ENCODE measurements at regions not wholly inside any gene's neighbourhood (a gene's known extent, or its start where the extent isn't known, plus 50 kb on each side); places are given as distances from the start of the nearest gene placed in this dataset.
"Not testable (repeated sequence)": the region's sequence is repeated elsewhere in the genome, so short reads cannot be mapped to it uniquely, and the experiment has no call there.

DNA sequence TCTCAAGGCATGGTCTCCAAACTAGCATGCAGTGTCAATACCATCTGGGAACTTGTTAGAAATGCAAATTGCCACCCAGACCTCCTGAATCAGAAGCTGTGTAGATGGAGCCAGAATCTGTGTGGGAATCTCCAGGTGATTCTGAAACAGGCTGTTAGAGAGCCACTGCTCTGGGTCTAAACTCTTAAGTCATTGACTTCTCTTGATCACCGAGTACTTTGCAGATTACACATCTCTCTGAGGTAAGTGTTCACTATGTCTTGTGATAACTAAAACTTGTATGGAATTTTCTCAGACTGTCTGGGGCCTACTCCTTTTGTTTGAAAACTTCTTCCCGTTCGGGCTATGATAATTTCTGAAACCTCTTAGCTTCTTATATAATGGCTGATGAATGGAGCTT lies 315.6 kb downstream of the EDEM1 start:
- Histone ChIP-seq H3K36me3 (ENCODE audit: control insufficient read depth, insufficient read depth, low read length) (no peaks in the 10 kb centered on the region), H3K4me1 (ENCODE audit: control insufficient read depth, insufficient read depth, low read length) (no peaks in the 10 kb centered on the region), H3K9ac (ENCODE audit: low read length) (no peak overlapping the region), H3K4me3 (ENCODE audit: low read length) (no peak overlapping the region), H3K9me3 (ENCODE audit: control insufficient read depth, low read length) (no peaks in the 10 kb centered on the region), H3K27me3 (ENCODE audit: control insufficient read depth, insufficient read depth, low read length) (no peaks in the 10 kb centered on the region)

DNA sequence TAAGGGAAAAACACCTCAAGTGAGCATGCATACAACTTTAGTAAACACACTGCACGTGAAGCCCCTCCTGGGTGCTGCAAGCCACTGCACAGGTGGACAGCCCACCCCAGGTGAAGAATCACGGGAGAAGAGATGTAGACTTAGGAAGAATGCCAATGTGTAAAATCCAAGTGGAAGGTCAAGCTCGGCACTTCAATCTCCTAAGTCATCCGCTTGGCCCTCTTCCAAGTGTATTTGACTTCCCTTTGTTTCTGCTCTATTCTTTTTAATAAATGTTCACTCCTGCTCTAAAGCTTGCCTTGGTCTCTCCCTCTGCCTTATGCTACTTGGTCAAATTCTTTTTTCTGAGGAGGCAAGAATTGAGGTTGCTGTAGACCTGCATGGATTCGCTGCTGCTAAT lies 316.6 kb downstream of the EDEM1 start:
- Histone ChIP-seq H3K9me3 (ENCODE audit: control insufficient read depth, low read length) (no peaks in the 10 kb centered on the region), H3K4me1 (ENCODE audit: control insufficient read depth, insufficient read depth, low read length) (no peaks in the 10 kb centered on the region), H3K9ac (ENCODE audit: low read length) (no peak overlapping the region), H3K4me3 (ENCODE audit: low read length) (no peak overlapping the region), H3K27me3 (ENCODE audit: control insufficient read depth, insufficient read depth, low read length) (no peaks in the 10 kb centered on the region), H3K36me3 (ENCODE audit: control insufficient read depth, insufficient read depth, low read length) (no peaks in the 10 kb centered on the region)

DNA sequence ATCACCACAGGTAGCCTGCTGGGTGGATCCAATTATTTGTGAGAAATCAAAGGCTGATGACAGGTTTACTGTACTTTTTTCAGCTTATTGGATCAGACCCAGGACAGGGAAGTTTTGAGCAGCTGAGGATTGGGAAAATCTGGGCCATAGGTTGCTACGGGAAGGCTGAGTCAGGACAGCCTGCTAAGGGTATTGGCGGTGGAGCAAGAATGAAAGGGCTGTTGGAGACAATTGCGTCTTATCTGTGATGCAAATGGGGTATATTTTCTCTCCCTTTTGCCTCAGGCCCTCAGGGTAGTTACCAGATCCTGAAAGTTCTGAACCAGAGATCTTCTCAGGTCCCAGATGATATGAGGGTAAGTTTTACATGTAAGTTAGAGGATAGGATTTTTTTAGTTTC lies 317.7 kb downstream of the EDEM1 start:
- Histone ChIP-seq H3K4me1 (ENCODE audit: control insufficient read depth, insufficient read depth, low read length) (no peaks in the 10 kb centered on the region), H3K27me3 (ENCODE audit: control insufficient read depth, insufficient read depth, low read length) (no peaks in the 10 kb centered on the region), H3K36me3 (ENCODE audit: control insufficient read depth, insufficient read depth, low read length) (no peaks in the 10 kb centered on the region), H3K9me3 (ENCODE audit: control insufficient read depth, low read length) (no peaks in the 10 kb centered on the region), H3K4me3 (ENCODE audit: low read length) (no peak overlapping the region), H3K9ac (ENCODE audit: low read length) (no peak overlapping the region)

DNA sequence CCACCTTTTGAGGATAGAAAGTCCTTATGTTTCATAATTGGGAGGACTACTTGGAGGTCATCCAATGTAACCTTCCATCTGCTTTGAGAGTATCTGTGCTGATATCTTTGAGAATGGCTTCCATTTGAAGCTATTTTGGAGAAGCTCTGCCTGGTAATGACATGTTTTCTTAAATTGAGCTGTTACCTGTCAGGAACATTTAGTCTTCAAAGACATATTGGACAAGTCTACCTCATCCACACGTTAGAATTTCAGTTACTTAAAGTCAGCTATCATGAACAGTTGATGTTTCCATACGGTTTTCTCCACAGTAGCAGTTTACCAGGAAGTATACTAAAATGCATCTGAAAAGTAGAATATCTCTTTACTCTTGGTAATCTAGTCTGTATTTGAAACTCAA lies 318.5 kb downstream of the EDEM1 start:
- H3K4me3 ChIP-seq (ENCODE audit: low read length): no peak overlapping the region
- no peaks in the 10 kb centered on the region for H3K4me1 ChIP-seq (ENCODE audit: control insufficient read depth, insufficient read depth, low read length)
- no peak overlapping the region for H3K9ac ChIP-seq (ENCODE audit: low read length)
- no peaks in the 10 kb centered on the region for H3K9me3 ChIP-seq (ENCODE audit: control insufficient read depth, low read length)
- no peaks in the 10 kb centered on the region for H3K27me3 ChIP-seq (ENCODE audit: control insufficient read depth, insufficient read depth, low read length)
- H3K36me3 ChIP-seq (ENCODE audit: control insufficient read depth, insufficient read depth, low read length): no peaks in the 10 kb centered on the region

DNA sequence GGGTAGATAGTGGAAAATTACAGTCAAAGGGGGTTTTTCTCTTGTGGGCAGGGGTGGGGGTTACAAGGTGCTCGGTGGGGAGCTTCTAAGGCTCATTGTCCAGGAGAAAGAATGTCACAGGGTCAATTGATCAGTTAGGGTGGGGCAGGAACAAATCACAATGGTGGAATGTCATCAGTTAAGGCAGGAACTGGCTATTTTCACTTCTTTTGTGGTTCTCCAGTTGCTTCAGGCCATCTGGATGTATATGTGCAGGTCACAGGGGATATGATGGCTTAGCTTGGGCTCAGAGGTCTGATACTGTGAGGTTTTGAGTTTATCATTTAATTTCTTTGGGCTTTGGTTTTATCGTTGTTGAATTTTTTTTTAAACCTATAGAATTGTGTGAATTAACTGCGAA lies 321.4 kb downstream of the EDEM1 start:
- H3K36me3 ChIP-seq (ENCODE audit: control insufficient read depth, insufficient read depth, low read length); H3K9me3 ChIP-seq (ENCODE audit: control insufficient read depth, low read length); H3K4me1 ChIP-seq (ENCODE audit: control insufficient read depth, insufficient read depth, low read length); H3K9ac ChIP-seq (ENCODE audit: low read length); H3K4me3 ChIP-seq (ENCODE audit: low read length); H3K27me3 ChIP-seq (ENCODE audit: control insufficient read depth, insufficient read depth, low read length): not testable (repeated sequence)

DNA sequence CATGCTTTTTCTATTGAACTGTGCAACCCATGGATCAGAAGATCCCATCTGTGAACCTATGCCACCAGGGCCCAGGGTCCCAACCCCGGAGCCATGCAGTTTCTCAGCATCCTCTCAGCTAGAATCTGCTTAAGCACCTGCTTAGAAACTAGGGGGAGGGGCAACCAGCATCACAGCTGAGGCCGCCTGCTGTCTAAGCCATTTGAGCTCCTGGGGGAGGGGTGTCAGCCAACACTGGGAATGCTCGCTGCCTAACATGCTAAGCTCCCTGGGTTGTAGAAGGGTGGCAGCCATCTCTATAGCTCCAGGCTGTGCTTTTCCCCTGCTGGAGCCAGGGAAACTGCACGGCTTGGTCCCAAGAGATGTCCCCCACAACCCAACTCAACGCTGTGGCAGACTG lies 322.8 kb downstream of the EDEM1 start:
- Histone ChIP-seq H3K9ac (ENCODE audit: low read length) (no peak overlapping the region), H3K36me3 (ENCODE audit: control insufficient read depth, insufficient read depth, low read length) (no peaks in the 10 kb centered on the region), H3K9me3 (ENCODE audit: control insufficient read depth, low read length) (no peaks in the 10 kb centered on the region), H3K27me3 (ENCODE audit: control insufficient read depth, insufficient read depth, low read length) (no peaks in the 10 kb centered on the region), H3K4me1 (ENCODE audit: control insufficient read depth, insufficient read depth, low read length) (no peaks in the 10 kb centered on the region), H3K4me3 (ENCODE audit: low read length) (no peak overlapping the region)

DNA sequence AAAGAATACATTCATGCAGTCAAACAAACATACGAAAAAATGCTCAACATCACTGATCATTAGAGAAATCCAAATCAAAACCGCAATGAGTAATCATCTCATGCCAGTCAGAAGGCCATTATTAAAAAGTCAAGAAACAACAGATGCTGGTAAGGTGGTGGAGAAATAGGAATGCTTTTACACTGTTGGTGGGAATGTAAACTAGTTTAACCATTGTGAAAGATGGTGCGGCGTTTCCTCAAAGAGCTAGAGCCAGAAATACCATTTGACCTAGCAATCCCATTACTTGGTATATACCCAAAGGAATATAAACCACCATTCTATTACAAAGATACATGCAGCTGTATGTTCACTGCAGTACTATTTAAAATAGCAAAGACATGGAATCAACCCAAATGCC lies 330.4 kb downstream of the EDEM1 start:
- Histone ChIP-seq H3K36me3 (ENCODE audit: control insufficient read depth, insufficient read depth, low read length) (no peaks in the 10 kb centered on the region), H3K4me3 (ENCODE audit: low read length) (no peak overlapping the region), H3K9me3 (ENCODE audit: control insufficient read depth, low read length) (no peaks in the 10 kb centered on the region), H3K4me1 (ENCODE audit: control insufficient read depth, insufficient read depth, low read length) (no peaks in the 10 kb centered on the region), H3K9ac (ENCODE audit: low read length) (no peak overlapping the region), H3K27me3 (ENCODE audit: control insufficient read depth, insufficient read depth, low read length) (no peaks in the 10 kb centered on the region)

DNA sequence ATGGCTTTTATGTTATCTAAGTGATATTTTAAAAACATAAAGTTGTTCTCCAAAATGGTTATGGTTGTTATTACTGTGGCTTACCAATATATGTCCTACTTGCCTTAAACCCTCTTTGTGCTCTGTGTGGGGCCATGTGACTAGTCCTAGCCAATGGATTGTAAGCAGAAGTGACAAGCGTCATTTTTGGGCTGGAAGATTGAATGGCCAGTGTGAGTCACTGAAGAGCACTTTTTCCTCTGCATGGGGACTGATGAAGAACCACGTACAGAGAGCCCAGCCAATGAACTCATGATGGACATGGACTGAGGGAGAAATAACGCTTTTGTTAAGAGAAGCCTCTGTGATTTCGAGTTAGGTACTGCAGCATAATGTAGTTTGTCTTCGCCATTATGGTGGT lies 332.7 kb downstream of the EDEM1 start:
- Histone ChIP-seq H3K9me3 (ENCODE audit: control insufficient read depth, low read length) (no peaks in the 10 kb centered on the region), H3K4me3 (ENCODE audit: low read length) (no peak overlapping the region), H3K27me3 (ENCODE audit: control insufficient read depth, insufficient read depth, low read length) (no peaks in the 10 kb centered on the region), H3K36me3 (ENCODE audit: control insufficient read depth, insufficient read depth, low read length) (no peaks in the 10 kb centered on the region), H3K9ac (ENCODE audit: low read length) (no peak overlapping the region), H3K4me1 (ENCODE audit: control insufficient read depth, insufficient read depth, low read length) (no peaks in the 10 kb centered on the region)

DNA sequence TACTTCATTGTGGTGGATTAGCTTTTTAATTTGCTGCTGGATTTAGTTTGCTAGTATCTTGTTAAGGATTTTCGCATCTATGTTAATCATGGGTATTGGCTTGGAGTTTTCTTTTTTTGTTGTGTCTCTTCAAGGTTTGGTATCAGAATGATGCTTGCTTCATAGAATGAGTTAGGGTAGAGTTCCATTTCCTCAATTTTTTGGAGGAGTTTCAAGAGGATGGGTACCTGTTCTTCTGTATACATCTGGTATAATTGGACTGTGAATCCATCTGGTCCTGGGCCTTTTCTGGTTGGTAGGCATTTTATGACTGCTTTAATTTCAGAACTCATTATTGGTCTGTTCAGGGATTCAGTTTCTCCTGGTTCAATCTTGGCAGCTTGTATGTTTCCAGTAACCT lies 335.6 kb downstream of the EDEM1 start:
- Histone ChIP-seq H3K4me1 (ENCODE audit: control insufficient read depth, insufficient read depth, low read length) (no peaks in the 10 kb centered on the region), H3K9me3 (ENCODE audit: control insufficient read depth, low read length) (no peaks in the 10 kb centered on the region), H3K27me3 (ENCODE audit: control insufficient read depth, insufficient read depth, low read length) (no peaks in the 10 kb centered on the region), H3K4me3 (ENCODE audit: low read length) (no peak overlapping the region), H3K36me3 (ENCODE audit: control insufficient read depth, insufficient read depth, low read length) (no peaks in the 10 kb centered on the region), H3K9ac (ENCODE audit: low read length) (no peak overlapping the region)

DNA sequence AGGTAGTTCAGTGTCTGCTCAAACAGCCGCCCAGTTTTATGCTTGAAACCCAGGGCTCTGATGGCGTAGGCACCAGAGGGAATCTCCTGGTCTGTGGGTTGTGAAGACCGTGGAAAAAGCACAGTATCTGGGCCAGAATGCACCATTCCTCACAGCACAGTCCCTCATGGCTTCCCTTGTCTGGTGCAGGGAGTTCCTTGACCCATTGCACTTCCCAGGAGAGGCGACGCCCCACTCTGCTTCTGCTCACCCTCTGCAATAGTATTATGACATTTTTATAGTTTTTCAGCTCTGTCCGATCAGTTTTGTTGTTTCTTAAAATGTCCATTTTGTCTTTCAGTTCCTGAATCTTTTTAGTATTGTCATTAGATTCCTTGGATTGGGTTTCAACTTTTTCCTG lies 343.5 kb downstream of the EDEM1 start:
- H3K4me3 ChIP-seq (ENCODE audit: low read length): no peak overlapping the region
- H3K27me3 ChIP-seq (ENCODE audit: control insufficient read depth, insufficient read depth, low read length): peaks cover 4% of the 10 kb centered on the region
- no peaks in the 10 kb centered on the region for H3K9me3 ChIP-seq (ENCODE audit: control insufficient read depth, low read length)
- no peaks in the 10 kb centered on the region for H3K4me1 ChIP-seq (ENCODE audit: control insufficient read depth, insufficient read depth, low read length)
- no peak overlapping the region for H3K9ac ChIP-seq (ENCODE audit: low read length)
- no peaks in the 10 kb centered on the region for H3K36me3 ChIP-seq (ENCODE audit: control insufficient read depth, insufficient read depth, low read length)

DNA sequence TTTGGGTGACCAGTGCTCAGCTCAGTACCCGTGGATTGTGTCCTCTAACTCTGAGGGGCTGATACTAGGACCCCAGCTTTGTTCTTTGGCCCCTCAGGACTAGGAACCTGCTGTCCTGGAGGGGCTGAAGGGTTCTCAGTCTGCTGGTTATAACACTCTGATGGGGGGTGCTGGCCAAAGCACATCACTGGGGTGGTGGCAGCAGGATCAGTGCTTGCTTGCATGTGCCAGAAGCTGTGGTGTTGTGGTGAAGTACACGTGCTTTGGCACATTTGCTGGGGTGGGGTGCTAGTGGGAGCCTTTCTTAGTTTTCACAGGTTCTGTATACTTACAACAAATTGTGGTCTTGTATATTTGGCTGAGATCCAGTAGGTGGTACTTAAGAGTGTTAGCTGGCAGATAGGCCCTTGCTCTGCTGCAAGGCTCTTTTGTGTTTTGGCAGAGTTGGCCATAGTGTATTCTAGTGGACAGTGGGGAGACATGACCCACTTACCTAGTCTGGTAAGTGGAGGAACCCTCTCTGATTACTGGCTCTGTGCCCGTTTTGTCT lies 344.3 kb downstream of the EDEM1 start:
- Histone ChIP-seq H3K9ac (ENCODE audit: low read length) (no peak overlapping the region), H3K4me1 (ENCODE audit: control insufficient read depth, insufficient read depth, low read length) (no peaks in the 10 kb centered on the region), H3K4me3 (ENCODE audit: low read length) (no peak overlapping the region), H3K9me3 (ENCODE audit: control insufficient read depth, low read length) (no peaks in the 10 kb centered on the region), H3K27me3 (ENCODE audit: control insufficient read depth, insufficient read depth, low read length) (peaks cover 4% of the 10 kb centered on the region), H3K36me3 (ENCODE audit: control insufficient read depth, insufficient read depth, low read length) (no peaks in the 10 kb centered on the region)

DNA sequence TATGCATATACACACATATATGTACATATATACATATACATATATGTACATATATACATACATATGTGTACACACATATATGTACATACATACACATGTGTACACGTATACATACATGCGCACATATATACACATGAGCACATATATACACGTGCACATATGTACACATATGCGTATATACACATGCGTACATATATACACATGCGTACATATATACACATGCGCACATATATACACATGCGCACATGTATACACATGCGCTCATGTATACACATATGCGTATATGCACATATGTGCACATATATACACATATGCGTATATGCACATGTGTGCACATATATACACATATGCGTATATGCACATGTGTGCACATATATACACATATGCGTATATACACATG lies 353.0 kb downstream of the EDEM1 start:
- Histone ChIP-seq H3K4me3 (ENCODE audit: low read length) (no peak overlapping the region), H3K36me3 (ENCODE audit: control insufficient read depth, insufficient read depth, low read length) (no peaks in the 10 kb centered on the region), H3K4me1 (ENCODE audit: control insufficient read depth, insufficient read depth, low read length) (no peaks in the 10 kb centered on the region), H3K9ac (ENCODE audit: low read length) (no peak overlapping the region), H3K27me3 (ENCODE audit: control insufficient read depth, insufficient read depth, low read length) (no peaks in the 10 kb centered on the region), H3K9me3 (ENCODE audit: control insufficient read depth, low read length) (no peaks in the 10 kb centered on the region)

DNA sequence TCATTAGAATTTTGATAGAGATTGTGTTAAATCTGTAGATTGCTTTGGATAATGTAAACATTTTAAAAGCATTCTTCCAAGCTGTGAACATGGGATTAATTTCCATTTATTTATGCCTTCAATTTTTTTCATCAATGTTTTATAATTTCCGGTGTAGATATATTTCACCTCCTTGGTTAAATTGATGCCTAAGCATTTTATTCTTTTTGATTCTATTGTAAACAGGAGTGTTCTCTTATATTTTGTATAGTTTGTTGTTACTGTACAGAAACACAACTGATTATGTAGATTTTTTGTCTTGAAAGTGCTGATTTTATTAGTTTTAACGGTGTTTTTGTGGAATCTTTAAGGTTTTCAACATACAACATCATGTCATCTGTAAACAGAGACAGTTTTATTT lies 355.0 kb downstream of the EDEM1 start:
- H3K27me3 ChIP-seq (ENCODE audit: control insufficient read depth, insufficient read depth, low read length): no peaks in the 10 kb centered on the region
- no peaks in the 10 kb centered on the region for H3K9me3 ChIP-seq (ENCODE audit: control insufficient read depth, low read length)
- H3K9ac ChIP-seq (ENCODE audit: low read length): no peak overlapping the region
- H3K4me3 ChIP-seq (ENCODE audit: low read length): no peak overlapping the region
- H3K4me1 ChIP-seq (ENCODE audit: control insufficient read depth, insufficient read depth, low read length): no peaks in the 10 kb centered on the region
- no peaks in the 10 kb centered on the region for H3K36me3 ChIP-seq (ENCODE audit: control insufficient read depth, insufficient read depth, low read length)

Data from mucosa of stomach (tissue), 1 donor.